NCI-H146 (cell line): ENCODE measurements at regions not wholly inside any gene's neighbourhood (a gene's known extent, or its start where the extent isn't known, plus 50 kb on each side); places are given as distances from the start of the nearest gene placed in this dataset.

Source experiments
- DNase-seq: peaks from one replicate; lab custom pipeline; 2025; lab: John Stamatoyannopoulos, UW

DNA sequence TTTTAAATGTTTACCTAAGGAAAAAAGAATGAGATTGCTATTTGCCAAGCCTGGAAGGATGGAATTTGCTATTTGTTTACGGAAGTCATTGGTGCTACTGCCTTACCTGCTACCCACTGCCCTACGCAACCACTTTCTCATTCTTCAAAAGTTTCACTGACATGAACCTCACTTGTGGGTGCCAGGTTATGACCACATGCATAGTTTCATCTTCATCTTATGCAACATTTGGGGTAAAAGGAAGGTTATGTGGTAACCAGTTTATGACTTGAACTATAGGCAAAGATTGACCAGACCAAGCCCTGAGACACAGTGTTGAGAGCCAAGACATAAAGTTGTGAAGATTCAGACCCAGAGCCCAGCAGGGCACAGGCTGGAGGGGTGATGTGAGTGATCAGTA, 142.5 kb downstream of the LACC1 start:
- DNase-seq = no peak

DNA sequence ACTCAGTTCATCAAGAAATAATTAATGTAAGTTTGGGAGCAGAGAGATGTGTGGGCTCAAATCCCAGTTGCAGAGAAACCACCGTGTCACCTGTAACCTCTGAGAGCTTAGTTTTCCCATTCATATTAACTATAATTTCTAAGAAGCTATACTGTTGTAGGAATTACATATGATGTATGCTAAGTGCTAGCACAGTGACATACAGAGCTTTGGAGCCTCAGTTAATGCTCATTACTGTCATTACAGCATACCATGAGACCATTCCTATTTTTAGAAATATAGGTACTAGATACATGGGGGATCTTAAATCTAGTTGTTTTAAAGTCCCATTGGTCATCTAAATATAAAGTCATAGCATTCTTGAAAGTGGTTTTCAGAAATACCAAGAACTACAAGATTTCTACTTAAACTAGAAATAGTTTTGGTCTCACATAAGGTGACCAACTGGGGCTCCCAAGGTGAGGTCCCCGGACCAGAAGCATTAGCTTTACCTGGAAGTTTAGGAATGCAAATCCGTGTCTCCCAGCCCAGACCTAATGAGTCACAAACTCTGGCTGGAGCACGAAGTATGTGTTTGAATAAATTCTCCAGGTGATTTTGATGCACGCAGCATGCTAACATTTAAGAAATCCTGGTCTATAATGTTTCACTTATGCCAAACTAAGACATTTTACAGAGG, 144.6 kb downstream of the LACC1 start:
- DNase-seq = no peak

DNA sequence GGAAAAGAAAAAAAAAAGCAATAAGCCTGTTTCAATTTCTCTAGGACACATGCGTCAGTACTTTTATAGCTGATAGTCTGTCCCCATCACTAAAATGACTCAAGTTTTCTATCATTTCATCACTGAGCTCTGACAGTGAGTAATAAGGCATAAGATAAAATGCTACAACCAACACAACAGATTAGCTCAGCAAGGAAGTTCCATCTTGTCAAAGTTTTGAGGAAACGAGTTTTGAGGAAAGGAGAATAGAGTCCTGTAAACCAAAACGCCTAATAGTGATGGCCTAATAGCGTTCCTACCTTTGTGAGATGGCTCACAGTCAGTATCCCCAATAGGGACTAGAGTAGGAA, 145.1 kb downstream of the LACC1 start:
- DNase-seq = no peak

DNA sequence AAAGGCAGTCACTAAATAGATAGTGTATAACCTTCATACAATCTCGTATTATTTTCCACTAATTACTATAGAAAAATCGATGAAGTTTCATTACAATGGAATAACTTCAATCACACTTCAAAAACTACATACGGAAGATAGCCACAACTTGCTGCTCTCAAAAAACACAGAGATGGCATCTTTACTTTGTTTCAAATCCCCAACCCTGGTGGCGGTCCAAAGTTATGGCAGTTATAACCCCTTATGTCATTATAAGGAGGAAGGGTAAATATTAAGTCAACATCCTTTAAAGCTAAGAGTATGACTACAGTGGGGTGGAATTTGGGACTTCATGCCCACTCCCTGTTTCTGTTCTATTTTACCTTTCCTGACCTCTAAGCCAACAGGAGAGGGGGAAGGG, 146.5 kb downstream of the LACC1 start:
- no peak for DNase-seq

DNA sequence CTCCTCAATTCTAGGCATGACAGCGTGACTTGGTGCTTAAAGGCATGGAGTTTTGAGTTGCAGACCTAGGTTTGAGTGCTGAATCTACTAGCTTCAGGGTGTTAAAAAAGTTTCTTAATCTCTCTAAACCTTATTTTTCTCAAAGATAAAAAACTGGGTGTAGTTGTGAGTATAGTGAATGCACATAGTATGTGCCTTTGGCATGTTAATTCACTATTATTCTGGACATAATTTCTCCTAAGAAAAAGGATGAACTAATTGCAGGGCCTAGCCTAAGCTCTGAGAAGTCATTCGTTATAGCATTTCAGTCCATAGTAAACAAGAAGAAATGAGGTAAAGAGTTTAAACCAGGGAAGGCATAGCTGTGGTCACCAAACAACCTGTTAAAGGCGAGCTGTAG, 149.0 kb downstream of the LACC1 start:
- DNase-seq = no peak

DNA sequence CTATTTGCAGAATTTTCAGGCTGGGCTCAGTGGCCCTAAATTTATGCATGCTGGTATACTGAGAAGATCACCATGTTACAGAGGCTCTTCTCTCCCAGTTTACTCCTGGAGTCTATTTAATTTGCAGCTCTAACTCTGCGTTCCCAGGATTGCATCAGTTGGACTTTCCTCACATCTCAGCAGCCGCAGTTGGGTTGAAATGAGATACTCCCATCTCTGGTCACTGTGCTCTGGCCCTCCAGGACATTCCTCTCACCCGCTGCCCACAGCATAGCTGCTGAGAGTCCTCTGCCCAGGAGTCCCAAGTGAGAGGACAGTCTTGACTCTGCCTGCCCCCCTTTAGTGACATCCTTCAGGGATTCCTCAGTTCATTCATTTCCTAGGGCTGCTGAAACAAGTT, 150.9 kb downstream of the LACC1 start:
- DNase-seq = no peak

DNA sequence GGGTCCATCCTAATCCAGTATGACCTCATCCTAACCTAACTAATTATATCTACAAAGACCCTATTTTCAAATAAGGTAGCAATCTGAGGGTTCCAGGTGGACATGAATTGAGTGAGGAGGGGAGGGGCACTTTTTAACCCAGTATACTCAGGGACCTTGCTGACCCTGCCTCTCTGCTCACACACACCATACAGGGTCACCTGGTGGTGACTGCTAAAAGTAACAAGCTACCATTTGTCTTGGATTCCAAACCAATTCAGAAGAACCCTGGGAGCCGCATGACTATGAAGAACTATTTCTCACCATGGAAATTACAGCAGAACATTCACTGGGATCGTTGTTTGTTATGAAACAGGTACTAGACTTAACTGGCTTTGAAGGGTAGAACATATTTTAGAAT, 151.9 kb downstream of the LACC1 start:
- no peak for DNase-seq

DNA sequence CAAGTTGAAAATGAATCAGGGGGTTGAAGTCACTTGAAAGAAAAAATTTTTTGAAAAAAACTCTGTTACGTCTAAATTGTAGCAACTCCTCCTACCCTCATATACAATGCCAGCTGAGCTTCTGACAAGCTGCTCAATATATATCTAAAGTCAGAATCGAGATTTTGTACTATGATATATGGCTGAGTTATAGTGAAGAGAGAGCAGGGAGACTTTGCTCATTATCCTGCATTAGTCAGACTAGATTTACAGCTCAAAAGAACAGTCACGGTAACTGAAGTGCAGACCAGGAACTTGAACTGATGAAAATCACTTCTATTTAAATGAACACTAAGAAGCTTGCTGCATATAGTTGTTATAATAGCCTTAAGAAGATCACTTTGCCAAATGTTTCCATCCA, 153.1 kb downstream of the LACC1 start:
- no peak for DNase-seq

DNA sequence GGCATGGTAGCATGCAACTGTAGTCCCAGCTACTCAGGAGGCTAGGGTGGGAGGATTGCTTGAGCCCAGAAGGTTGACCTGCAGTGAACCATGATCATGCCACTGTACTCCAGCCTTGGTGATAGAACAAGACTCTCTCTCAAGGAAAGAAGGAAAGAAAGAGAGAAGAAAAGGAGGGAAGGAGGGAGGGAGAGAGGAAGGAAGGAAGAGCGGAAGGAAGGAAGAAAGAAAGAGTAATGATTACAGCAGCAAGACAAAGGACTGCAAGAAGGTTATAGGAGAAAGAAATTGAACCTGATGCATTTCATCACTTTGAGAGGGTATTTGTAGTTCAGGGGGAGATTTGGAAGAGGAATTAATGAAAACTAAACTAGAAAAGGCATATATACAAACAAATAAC, 155.7 kb downstream of the LACC1 start:
- DNase-seq = no peak

DNA sequence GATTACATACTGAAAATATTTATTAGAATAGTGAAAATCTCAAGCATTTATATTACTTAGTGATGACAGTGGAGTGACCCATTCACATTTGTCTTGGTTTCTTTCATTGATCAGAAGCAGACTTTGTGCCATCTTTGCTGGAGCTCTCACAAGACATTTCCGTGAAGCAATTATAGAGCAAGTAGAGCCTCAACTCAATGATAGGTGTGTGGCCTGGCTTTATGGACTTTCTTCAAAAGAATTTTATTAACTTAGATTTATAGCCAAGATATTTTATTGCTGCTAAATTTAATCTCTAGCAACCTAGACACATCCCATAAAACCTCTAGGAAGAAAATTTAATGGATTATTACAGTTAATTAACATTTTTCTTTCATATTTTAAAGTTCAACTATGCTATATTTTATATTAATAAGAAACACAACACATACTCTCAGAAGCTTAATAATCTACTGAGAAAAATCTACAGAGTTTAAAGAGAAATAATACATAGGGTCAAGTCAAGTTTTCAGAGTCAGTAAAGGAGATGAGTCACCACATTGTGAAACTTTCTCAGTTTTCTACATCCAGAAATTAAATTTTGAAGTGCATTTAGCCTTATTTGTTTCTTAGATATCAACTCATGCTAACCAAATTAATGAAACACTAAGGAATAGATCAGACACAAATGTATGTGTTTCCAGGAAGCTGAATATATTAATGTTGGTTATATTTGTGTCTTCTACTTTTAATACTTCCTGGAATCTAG, 160.5 kb downstream of the LACC1 start:
- no peak for DNase-seq

DNA sequence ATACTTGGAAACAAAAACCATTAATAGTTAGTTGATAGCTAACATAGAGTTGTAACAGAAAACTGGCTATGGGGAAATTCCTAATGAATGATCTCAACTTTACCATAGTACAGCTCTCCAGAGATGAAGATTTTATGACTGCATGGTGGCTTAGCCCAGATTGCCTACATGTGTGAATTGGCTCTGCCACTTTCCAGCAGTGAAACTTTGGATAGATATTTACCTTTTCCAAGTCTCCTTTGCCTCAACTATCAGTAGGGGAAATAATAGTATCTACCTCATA, 161.1 kb downstream of the LACC1 start:
- no peak for DNase-seq

DNA sequence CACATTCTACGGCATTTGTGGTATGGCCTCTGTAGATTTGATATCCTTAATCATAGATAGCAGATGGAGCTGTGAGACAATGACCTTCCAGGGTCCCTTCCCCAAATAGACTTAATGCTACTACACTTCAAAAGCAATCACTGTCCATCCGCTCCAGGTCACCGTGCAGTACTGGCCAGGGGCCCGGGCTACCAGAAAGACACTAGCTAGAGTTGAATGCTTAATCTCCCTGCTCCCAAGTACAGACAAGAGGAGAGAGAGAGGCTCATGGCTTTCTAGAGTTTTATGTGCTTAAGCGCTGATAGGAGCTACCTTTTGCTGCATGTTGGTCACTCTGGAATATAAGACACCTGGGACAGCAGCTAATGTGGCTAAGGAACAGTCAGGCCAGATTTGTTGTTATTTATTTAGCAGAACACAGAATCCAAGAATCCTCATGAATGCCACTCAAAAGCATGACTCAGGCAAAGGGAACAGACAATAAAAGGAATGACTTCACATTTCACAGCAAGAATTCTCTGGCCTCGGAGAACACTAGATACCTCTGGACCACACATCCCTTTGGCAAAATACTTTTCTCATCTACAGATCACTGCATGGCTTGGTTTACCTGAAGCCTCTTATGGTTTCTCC, 165.0 kb downstream of the LACC1 start:
- peak; percentile 34 for DNase-seq

DNA sequence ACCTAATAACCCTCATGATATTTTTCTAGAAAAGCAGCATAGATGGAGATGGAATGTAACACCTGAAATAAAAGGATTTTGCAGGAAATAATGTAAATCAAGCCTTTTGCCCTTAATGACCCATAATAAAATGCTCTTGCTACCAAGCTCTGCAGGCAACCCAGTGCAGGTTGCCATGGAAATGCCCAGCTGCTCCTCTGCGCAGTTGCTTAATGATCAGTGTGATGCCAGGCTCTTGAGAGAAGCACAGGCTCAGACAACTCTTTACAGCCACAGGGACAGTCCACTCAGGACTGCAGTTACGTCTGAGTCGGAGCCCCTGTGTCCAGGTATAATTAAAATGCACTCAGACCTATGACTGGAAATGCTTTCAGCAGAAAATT, 165.5 kb downstream of the LACC1 start:
- DNase-seq = peak; percentile 79

DNA sequence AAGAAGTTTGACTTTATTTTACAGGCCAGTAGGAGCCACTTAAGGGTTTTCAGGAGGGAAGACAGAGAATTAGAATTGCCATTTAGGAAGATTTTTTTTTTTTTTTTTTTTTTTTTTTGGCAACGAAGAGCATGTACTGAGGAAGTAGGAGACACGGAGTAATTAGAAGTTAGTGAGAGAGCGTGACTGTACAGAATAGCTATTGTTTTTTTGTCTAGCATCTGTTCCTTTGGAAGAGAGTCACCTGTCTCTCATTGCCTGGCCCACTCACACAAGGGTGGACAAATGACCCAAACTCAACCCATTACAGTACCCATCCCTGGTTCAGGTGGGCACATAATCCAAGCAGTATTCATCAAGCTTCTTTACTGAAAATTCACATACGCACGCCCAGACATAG, 166.7 kb downstream of the LACC1 start:
- no peak for DNase-seq

DNA sequence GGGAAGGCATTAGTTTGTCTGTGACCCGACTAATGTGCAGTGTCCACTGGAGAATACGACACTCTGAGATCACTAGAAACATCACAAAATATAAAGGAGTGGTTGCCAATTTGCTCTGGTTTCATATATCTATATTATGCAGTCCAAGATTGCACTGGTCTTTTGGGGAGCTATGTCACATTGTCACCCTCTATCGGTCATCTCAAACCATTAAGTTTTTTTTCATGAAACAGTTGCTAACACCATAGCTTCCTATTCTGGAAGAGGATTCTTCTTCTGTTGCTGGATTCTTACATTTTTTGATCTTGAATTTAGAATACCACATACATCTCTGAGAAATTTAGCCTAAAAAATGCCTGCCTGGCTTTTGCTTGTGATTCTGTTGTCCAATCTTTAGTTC, 168.6 kb downstream of the LACC1 start:
- DNase-seq = peak; percentile 11

DNA sequence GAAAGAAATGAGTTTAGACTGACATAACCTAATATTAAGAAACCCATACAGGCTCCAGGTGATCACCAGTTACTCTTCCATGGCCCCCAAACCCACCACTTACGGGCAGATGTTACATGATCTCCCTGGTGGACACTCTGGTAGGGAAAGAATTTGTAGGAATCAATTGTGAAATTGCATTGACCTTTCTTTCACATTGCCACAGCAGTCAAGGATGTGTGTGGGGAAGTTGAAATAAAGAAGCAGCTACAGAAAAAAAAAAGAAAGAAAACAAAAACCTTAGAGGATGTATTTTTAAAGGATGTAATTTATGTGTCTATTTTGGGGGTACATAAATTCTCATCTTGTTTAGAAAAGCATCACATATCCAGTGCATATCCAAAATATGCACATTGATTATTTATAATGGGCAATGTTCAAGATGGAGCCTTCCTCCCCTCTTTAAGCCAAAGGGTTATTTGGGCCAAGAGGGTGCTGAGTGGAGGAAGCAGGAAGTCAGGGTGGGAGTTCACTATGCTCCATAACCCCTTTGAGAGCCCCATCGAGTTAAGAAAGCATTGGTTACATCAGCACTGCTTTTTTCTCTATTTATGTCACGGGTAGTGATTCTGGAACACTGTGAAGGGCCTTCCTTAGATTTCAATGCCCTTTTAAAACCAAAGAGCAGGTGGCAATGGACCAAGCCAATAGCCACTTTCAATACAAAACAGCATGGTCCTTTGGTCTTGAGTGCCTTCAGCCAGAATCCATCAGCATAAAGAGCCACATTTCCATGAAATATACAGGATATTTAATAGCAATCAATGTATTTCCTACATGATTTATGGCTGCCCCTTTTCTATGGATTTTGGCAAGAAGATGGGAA, 169.6 kb downstream of the LACC1 start:
- DNase-seq = no peak

DNA sequence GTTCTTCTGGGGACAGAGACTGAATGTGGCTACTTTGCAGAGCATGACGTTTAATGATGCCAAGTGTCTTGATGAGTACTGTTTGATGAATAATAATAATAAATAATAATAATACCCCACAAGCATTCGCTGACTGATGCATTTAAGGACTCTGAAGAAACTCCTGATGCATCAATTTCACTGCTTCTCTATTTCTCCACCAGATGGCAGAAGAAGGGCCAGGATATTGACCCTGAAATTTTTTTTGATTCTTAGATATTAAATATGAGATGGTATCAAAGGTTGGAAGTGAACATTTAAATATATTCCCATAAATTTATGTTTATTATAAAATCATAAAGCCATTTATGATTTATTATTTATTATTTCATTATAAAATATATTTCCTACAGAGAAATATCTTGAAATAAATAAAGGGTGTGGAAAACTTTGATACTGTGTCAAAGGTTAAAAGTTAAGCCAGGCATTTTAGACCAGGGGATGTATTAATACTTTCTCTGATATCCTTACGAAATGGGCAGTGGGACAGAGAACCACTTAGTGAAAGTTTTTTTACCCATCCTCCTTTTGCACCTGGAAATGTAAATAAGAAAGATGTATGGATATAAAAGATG, 170.9 kb downstream of the LACC1 start:
- peak; percentile 40 for DNase-seq

DNA sequence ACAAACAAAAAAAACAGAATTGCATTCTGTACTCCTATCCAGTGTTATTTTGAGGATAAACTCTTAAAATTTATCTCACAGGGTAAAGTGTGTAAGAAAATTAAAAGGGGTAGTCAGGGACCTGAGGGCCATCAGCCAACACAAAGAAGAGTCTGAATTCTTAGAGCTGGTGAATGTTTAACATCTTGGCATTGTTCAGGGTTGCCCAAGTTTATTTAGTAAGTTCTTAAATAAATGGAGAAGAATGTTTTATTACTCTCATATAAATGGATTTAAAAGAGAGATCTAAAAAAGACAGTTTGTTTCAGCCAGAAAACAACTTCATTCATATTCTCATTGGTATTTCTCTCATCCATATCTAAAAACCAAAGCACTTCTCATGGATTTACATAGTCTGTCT, 171.7 kb downstream of the LACC1 start:
- no peak for DNase-seq

DNA sequence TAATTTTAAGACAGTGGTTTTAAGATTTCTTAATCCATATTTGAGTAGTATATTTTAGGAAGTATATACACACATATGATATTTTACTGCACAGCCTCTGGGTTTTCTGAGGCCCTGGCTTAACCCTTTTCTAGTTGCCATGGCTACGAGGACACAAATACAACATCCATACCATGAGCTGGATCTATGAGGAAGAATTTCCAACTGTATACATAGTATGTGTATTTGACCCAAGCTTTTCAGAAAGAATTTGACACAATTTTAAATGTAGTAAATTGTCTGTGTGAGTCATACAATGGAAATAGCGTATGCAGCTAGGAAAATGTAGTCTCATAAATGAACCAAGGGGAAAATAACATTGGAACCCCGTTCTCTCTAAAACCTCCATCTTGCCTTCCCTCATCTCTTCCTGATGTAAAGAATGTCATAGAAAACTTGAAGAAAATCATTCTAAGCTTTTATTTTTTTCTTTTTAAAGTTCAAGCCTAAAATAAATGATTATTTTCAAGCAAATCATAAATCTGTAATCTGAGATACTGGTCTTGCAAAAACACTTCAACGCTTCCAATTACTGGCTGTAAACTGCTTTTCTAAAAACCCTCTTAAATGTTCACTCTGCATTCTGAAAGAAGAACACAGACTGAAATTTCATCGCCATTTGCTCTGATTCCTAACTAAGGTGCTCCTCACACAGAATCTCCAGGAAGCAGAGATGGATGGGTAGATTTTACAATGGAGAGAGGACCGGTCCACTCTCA, 172.4 kb downstream of the LACC1 start:
- DNase-seq = peak; percentile 7

DNA sequence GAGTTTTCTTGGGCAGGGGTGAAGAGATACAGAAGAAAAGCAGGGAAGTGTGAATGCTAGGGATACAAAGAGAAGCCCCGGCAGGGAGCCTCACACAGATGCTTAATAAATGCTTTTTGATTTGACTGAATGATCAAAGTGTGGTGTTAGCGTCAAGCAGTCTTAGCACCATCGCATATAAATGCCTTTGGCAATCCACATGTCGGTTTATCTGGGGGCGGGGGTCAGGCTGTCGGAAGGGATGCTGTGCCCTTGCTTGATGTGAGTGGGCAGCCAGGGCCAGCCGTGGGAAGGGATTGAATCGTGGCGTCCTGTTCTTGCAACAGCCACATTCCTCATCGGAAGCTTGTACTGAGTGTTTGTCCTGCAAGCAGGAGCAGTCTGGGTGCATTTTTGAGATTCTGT, 173.1 kb downstream of the LACC1 start:
- DNase-seq = no peak

DNA sequence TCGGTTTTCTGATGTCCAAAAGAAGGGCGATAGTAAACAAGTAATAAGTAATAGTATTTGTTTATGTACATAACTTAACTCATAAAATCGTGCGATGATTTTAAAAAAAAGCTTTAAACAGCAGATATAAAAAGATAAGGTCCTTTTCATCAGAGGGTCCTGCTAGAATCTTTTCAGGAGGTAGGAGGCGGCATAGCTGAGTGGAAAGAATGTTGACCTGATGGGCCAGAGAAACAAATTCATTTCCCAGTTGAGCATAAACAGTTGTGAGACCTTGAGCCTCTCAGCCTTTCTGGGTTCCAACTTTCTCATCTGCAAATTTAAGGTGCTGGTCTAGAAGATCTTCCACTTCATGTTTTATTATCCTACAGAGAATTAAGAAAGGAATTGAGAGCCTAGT, 173.5 kb downstream of the LACC1 start:
- no peak for DNase-seq

DNA sequence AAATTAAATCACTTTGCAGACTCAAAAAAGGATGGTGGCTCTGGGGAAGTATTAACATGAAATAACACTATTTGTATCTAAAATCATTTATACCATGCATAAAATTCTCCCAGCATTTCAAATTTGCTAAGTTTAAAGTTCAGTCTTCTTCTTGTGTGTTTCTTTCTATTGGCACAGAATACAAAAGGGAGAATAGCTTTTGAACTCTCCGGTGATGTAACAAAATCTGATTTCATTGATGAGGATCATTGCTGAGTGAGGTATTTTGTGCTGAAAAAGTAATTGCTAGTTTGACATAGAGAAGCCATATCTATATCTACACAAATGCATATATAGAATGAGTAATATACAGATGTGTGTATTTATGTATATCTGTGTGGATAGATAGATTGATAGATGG, 174.8 kb downstream of the LACC1 start:
- DNase-seq = no peak
